ENCODE measurements at regions not wholly inside any gene's neighbourhood (a gene's known extent, or its start where the extent isn't known, plus 50 kb on each side); places are given as distances from the start of the nearest gene placed in this dataset.

DNA sequence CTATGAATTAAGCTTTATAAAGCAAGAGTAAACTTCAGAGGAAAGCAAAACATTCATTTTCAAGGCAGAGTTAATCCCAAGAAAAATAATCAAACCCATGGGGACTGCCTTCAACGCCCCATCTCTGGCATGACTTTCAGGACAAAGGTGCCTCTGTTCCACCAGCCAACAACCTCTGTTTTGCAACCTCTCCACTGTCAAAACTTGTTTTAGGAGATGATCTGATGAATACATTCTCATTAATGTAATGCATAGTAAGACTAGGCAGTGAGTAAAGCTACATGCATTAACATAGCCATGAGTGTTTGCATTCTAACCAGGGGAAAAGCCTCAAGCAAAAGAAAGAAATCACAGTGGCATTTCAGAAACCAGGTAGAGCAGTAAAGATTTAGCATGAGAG, 357.0 kb downstream of the FBXO15 start:
- no peak for DNase-seq (ENCODE audit: low read depth)

DNA sequence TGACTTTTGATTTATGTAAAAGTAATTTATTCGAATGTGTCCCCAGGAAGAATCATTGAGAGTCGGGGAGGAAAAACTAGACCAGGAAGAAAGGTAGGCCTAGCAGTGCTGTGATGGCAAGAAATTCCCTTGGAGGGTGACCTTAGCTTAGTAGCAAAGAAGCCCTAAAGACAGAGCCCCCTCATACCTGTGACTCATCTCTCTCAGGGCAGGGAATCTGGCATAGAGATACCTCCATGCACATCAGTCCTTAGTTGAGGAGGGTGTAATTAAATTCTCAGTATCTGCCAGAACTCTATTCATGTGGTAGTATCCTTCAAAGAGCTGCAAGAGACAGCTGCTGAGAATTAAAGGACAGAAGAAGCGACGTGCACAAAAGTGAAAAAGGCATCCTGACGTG, 360.3 kb downstream of the FBXO15 start:
- no peak for DNase-seq (ENCODE audit: low read depth)

DNA sequence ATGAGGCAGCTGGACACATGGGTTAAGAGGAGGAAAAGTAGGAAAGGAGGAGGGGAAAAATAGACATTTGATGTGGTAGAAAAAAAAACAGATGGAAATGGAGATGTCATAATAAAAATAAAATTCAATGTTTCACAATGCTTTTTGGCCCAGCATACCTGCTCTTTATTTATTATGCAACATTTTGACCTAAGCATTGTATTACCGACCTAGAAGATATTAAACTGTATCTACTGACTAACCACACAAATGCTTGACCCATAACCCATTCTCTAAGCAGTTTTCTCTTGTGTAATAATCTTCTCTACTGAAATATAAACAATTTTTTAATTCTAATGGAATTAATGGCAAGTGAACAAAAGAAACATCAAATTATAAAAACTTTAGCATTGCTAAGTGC, 362.3 kb downstream of the FBXO15 start:
- no peak for DNase-seq (ENCODE audit: low read depth)

DNA sequence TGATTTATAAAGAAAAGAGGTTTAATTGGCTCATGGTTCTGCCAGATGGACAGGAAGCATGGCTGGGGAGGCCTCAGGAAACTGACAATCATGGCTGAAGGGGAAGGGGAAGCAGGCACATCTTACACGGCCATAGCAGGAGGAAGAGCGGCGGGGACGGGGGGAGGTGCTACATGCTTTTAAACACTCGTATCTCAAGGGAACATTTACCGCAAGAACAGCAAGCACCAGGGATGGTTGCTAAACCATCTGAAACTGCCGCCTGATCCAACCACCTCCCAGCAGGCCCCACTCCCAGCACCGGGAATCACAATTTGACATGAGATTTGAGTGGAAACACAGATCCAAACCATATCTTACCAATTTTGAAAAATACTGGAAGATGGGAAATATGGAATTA, 362.8 kb downstream of the FBXO15 start:
- DNase-seq (ENCODE audit: low read depth), result no peak

GRCh38 chr18:73782405-73782804, 365.2 kb downstream of the FBXO15 start:
- no peak for DNase-seq (ENCODE audit: low read depth)

- no peak for DNase-seq (ENCODE audit: low read depth)
Measured at GRCh38 chr18:73780218-73780617, 367.4 kb downstream of the FBXO15 start.

- no peak for DNase-seq (ENCODE audit: low read depth)
Measured at GRCh38 chr18:73778032-73778359, 369.6 kb downstream of the FBXO15 start.

- DNase-seq (ENCODE audit: low read depth), result no peak
Measured at GRCh38 chr18:73777356-73778031, 370.1 kb downstream of the FBXO15 start.

- DNase-seq (ENCODE audit: low read depth), result no peak
Measured at GRCh38 chr18:73774811-73775509, 372.7 kb downstream of the FBXO15 start.

DNA sequence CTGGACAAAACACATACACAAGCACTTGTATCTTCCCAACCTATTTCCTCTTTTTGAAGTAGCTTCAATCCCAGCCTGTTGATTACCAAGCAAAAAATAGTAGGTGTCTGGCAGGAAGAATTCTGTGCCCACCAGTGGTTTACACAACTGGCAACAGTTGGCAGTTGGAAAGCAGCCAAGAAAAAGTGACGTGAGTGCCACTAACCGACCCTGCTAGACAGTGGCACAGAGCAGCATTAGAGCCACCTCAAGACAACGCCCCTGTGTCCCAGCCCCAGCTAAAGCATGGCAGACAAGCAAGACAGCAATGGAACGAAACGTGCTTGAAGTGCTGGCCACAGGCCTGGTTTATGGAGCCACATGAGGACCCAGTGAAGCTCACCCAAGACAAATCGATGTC, 379.6 kb downstream of the FBXO15 start:
- DNase-seq (ENCODE audit: low read depth), result no peak

DNA sequence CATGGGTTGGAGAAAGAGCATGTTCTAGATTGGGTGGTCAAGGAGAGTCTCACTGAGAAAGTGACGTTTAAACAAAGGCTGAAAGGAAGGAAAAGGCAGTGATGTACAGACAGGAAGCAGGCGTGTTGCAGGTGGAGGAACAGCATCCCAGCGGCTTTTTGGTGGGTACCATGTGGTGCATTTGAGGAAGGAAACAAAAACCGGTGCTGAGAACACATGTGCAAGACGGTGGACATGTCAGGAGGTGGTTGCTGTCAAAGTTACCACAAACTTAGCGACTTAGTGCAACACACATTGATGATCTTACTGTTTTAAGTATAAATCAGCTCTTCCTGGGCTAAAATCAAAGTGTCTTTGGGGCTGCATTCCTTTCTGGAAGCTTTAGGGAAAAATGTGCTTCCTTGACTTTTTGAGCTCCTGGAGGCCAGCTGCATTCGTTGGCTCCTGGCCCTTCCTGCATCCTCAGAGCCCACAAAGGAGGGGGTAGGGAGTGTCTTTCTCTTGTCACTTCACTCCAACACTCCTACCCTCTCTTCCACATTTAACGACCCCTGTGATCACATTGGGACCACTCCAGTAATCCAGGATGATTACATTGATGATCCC, 380.6 kb downstream of the FBXO15 start:
- DNase-seq (ENCODE audit: low read depth), result no peak

DNA sequence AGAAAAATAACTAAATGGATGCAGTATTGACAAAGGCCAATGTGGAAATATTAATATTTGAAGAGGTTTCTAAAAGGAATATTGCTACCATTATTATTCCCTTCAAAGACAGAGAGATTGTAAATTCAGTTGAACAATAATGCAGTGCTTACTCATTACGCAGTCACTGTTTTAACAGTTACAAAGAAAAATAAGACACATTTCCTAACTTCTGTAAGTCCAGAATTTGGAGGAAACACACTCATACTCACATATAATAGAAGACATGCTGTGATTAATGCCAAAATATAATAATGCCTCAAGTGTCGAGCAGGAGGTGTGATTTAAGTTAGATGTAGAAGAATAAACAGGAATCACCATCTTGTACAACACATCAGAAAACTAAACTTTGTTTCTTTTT, 389.2 kb downstream of the FBXO15 start:
- no peak for DNase-seq (ENCODE audit: low read depth)

DNA sequence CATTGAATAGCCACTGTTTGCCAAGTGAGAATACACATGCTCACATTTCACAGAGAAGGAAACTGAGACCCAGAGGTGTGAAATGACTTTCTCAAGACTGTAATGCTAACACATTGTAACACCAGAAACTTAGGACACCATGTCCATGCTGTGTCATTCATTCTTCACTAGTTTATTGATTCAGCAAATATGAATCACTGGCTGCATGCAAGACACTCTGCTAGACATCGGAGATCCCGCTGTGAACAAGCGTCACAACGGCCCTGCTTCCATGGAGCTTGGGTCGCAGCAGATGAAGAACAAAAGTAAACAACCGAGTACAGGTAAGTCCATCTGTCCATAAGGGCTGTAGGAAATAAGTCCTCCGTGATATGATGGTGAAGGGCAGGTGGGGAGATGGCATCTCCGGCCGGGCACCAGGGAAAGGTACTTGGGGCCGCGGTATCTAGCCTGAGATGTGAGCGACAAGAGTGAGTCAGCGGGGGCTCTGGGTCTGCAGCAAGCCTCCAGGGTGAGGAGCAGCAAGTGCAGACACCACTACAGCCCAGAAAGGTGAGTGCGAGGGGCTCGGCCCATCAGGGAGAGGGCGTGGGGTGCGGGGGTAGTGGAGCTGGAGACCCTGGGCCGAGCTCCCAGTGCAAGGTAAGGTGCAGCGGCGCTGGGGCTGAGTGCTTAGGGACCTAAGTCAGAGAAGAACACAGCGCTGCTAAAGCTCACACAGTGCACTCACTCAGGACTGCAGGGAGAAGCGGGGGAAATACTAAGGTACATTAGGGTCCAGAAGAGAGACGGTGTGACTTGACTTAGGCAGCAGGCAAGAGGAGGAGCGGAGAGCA, 391.2 kb downstream of the FBXO15 start:
- DNase-seq (ENCODE audit: low read depth), result no peak

GRCh38 chr18:73752965-73753364, 394.7 kb downstream of the FBXO15 start:
- DNase-seq (ENCODE audit: low read depth), result no peak

DNA sequence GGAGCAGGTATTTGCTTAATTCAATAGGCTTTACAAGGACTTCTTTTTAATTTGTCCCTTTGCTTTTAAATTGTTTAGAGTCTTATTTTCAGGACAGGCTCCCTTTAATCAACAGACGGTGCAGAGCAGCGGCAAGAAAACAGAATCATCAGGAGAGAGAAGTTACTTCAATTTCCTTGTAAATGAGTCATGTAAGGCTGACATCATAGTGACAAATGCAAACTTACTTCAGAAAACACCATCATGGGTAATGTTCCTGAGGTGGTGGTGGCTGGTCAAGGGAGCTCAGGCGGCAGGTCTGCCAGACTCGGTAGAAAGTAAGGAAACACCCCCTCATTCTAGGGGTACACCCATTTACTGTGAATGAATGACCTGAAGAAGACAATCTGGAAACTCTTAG, 395.1 kb downstream of the FBXO15 start:
- no peak for DNase-seq (ENCODE audit: low read depth)

DNA sequence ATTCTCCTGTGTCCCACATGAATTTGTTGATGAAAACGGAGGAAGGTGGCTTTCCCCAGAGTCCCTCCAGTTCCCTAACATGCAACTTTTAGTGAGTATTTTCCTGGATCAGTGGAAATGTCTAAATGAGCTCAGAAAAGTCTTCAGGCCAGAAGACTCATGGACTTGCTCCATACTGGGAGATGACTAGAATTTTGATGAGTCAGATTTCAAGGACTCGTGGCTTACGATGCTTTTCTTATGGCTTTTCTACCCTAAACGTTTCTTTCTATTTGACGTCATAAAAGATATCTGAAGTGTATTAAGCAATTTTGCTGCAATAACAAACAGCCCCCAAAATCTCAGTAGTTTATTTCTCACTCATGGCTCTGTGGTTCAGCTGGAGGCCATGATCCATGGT, 397.6 kb downstream of the FBXO15 start:
- no peak for DNase-seq (ENCODE audit: low read depth)

GRCh38 chr18:73749304-73749703, 398.3 kb downstream of the FBXO15 start:
- no peak for DNase-seq (ENCODE audit: low read depth)

DNA sequence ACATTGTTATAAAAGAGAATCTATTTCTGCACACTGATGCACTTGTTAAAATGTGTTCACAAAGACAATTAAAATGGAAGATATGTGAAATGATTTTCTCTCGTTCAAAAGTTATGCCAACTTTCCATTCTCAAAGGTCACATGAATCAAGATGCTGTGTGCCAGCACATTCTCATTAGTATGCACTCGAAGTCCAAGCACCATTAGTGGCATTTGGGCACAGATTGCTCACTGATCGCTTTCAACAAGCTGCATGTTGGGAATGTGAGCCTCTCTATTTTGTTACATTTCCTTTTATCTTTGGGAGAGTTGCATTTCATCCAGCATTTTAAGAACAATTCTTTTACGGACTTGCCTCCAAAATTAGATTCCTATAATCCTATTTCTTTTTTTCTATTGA, 398.9 kb downstream of the FBXO15 start:
- no peak for DNase-seq (ENCODE audit: low read depth)

DNA sequence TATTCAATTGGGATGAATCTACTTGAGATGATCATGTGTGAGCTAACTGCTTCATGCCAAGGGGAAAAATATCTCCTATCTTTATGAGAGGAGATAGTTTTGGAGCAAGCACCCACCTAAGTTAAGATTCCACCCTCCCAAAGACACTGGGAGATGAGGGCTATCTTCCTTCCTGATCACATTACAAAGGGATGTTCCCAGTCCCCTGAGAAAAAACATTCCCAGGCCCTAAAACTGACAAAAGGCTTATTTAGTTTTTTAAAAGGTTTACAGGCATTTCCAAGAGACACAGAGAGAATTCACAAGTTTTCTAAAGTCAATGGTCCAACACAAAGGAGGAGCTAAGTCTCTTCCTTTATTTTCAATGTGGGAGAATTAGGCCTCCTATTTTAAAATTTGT, 401.5 kb downstream of the FBXO15 start:
- no peak for DNase-seq (ENCODE audit: low read depth)

GRCh38 chr18:73742957-73743356, 404.7 kb downstream of the FBXO15 start:
- DNase-seq (ENCODE audit: low read depth), result no peak

GRCh38 chr18:73741946-73742345, 405.7 kb downstream of the FBXO15 start:
- DNase-seq (ENCODE audit: low read depth), result no peak

GRCh38 chr18:73739098-73739497, 408.5 kb downstream of the FBXO15 start:
- DNase-seq (ENCODE audit: low read depth), result no peak

DNA sequence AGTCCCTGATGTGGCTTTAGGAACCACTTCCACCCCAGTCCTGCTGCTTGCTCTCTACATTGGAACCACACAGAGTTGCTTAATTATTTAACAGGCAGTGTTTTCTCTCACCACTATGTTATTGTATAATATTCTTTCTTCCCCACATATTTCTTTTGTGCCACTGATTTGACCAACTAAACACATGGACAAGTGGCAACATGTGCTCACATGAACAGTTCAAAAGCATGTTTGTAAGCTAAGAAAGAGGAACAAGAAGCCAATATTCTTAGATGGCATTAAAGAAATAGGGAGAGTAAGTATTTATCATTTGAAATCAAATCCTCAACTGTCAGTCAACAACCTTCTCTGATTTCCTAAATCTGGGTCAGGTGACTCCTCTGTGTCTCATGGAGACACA, 409.6 kb downstream of the FBXO15 start:
- no peak for DNase-seq (ENCODE audit: low read depth)
